ENCODE measurements at regions not wholly inside any gene's neighbourhood (a gene's known extent, or its start where the extent isn't known, plus 50 kb on each side); places are given as distances from the start of the nearest gene placed in this dataset.

GRCh38 chr15:20345401-20345958, 196.1 kb downstream of the GOLGA6L6 start:
- TF ChIP-seq, protein P1, sequence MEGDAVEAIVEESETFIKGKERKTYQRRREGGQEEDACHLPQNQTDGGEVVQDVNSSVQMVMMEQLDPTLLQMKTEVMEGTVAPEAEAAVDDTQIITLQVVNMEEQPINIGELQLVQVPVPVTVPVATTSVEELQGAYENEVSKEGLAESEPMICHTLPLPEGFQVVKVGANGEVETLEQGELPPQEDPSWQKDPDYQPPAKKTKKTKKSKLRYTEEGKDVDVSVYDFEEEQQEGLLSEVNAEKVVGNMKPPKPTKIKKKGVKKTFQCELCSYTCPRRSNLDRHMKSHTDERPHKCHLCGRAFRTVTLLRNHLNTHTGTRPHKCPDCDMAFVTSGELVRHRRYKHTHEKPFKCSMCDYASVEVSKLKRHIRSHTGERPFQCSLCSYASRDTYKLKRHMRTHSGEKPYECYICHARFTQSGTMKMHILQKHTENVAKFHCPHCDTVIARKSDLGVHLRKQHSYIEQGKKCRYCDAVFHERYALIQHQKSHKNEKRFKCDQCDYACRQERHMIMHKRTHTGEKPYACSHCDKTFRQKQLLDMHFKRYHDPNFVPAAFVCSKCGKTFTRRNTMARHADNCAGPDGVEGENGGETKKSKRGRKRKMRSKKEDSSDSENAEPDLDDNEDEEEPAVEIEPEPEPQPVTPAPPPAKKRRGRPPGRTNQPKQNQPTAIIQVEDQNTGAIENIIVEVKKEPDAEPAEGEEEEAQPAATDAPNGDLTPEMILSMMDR (IDR thresholded peaks at IDR 0.05; ENCODE audit: borderline replicate concordance, extremely low read depth, low read length, poor library complexity, severe bottlenecking): no peak
- no peak for TF ChIP-seq EZH2 (IDR thresholded peaks at IDR 0.05; ENCODE audit: borderline replicate concordance, low read depth, low read length, severe bottlenecking)

All from DND-41 (cell line).